HCEC 1CT (cell line): ENCODE measurements at regions not wholly inside any gene's neighbourhood (a gene's known extent, or its start where the extent isn't known, plus 50 kb on each side); places are given as distances from the start of the nearest gene placed in this dataset.

ENCODE experiments used
- DNase-seq: peaks from one replicate; pipeline ENCODE4 v3.0.0-alpha.2; 2017

DNA sequence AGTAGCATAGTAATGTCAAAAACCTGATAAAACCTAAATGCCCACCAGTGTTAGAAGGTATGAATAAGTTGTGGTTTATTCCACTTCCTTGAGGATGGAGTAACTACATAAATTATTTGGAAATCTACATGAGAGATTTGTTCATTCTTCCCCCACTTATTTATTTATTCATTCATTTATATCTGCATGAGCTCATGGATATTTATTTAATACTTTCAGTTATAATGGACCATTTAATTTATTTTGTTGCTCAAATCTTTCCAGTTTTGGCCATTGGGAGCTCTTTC lies 223.8 kb upstream of the S1PR3 start:
- DNase-seq: peak; percentile 51

DNA sequence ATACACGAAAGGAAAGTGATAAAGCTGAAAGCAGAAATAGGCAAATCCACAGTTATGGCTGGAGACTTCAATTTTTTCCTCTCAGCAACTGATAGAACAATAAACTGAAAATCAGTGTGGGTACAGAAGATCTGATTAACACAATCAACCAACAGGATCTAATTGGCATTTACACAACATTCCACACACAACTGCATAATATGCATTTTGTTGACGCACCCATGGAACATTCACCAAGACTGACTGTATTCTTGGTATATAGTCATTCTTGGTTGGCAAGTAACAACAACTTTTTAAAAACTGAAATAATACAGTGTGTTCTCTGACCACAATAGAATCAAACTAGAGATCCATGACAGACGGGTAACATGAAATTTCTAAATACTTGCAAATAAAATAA lies 218.7 kb upstream of the S1PR3 start:
- no peak for DNase-seq

GRCh38 chr9:88773126-88773525 lies 218.1 kb upstream of the S1PR3 start:
- DNase-seq: no peak

GRCh38 chr9:88773627-88774244 lies 217.5 kb upstream of the S1PR3 start:
- DNase-seq: peak; percentile 48

GRCh38 chr9:88775037-88775471 lies 216.2 kb upstream of the S1PR3 start:
- peak; percentile 91 for DNase-seq

DNA sequence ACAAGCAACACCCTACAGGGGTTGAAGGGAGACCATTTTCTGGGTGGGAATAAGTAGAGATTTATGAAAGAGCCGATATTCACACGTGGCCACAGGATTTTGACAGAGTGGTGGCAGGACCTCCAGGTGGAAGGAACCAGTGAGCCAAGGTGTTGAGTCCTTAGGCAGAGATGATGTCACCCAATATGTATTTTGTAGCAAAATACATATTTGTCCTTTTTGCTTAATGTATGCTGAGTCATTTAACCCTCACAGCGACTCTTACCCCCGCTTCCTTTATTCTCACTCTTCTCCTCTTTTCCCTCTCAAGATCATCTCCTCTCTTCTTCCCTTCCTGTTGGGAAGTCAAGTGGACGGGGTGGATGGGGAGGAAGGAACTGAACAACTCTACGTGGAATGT lies 215.7 kb upstream of the S1PR3 start:
- DNase-seq: peak; percentile 73

DNA sequence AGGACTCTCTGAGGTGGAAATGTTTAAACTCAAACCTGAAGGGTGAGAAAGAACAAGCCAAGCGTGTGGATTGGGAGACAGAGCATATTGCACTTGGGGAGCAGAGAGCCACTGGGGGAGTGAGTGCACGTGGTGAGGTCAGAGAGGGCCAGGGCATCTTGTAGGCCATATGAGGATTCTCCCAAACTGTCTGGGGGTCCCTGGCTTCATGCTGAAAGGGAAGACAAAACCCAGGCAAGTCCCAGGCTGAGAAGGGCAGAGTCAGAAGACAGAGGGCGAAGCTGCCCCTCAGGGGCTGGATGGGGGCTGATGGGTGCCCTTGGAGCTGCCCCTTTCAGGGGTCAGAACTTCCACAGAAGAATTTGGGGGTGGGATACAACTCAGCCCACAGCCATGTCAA lies 215.3 kb upstream of the S1PR3 start:
- DNase-seq: no peak

GRCh38 chr9:88776717-88777497 lies 214.4 kb upstream of the S1PR3 start:
- peak; percentile 93 for DNase-seq

DNA sequence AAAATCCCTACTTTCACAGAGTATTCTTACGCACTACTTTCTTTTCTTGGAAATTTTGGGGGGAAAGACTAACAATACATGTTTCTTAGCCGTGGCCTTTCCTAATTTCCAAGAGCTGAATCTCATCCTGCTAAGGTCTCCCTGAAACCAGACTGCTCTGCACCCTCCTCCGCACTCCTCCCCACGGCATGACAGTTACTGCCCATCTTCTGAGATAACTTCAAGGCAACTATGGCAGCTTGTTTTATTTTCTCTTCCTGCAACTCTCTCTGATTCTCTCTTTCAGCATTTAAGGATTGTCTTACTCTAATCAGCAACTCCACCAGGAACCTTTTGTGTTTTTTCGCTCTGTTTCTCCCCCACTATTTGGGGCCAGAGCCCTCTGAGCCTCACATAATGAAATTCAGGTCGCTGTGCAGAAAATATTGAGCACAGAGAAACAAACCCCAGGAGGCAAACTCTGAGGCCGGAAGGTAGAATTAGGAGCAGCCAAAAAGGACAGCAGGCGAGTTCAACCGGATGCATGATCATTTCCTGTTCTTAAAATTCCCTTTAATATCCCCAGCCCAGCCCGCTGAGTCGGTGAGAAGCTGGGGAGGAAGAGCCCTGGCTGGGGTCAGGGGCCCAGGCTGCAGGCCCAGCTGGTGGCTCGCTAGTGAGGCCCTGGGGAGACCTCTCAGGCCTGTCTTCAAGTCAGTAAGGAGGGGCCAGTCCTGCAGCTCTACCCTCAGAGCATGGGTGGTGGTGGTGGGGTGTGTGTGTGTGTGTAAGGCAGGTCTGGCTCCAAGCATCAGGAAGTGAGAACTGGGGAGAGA lies 213.6 kb upstream of the S1PR3 start:
- peak; percentile 29 for DNase-seq

DNA sequence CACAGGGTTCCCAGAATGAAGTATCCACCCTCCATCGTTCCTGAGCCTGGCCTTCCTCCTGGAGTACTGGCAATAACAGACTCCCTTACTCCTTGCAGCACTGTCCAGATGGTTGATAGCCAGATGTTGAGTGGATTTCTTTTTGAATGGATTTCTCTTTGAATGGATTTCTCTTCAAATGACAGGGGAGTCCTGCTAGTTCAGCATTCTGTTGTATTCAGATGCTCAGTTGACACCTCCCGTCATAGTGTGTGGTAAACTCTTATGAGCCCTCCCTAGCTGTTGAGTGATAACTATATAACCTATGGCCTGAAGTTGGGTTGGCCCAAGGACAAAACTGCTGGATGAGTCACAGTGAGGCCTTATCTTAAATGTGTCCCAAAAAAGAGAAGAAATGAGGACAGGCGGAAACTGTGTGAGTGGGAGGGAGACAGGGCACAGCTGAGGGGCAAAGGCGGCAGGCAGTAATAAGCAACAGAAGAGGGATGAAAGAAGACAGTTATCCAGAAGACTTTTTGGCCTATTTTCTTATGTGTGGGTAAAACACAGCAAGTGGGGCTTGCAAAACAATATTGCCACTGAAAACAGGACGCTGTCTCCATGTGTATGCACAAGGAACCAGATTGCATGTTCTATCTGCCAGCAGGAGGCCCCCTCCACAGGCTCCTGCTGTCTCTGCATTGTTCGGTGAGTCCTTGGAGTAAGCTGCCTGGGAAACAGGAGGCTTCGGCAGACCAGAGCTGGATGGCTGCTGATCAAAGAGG lies 209.5 kb upstream of the S1PR3 start:
- peak; percentile 22 for DNase-seq

DNA sequence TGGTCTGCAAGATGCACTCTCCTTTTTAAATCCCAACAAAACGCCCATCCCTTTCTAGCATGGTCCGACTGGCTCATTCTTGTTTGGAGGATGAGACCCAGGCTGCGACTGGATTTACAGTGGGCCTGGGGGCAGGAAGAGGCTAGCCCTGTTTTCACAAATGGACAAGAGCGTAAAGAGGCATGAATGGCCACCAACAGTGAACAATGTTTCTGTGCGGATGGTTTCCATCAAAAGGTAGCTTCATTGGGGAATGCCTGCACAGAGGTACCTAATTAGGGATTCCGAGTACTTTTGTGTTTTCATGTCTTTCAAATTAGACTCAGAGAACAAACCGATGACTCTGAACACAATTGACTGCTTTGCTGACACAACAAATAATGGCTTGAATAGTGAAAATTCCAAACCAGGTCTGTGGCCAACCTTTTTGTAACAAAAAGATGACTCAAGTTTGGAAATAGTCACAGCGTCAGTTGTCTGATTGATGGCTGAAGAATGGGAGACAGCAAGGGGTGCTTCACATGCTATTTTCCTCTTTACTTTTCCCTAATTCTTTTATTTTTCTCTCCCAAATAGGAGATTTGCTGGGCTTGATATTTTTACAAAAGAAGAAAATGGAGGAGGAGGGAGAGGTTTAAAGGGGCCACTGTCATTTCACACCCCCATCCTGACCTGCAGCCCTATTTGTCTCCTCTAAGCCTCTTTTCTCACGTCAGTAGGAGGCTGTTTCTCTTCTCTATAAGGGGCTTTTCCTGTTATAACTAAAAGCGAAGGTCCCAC lies 208.1 kb upstream of the S1PR3 start:
- DNase-seq: peak; percentile 41

- no peak for DNase-seq
These were observed 207.6 kb upstream of the S1PR3 start for GRCh38 chr9:88783711-88784083.

DNA sequence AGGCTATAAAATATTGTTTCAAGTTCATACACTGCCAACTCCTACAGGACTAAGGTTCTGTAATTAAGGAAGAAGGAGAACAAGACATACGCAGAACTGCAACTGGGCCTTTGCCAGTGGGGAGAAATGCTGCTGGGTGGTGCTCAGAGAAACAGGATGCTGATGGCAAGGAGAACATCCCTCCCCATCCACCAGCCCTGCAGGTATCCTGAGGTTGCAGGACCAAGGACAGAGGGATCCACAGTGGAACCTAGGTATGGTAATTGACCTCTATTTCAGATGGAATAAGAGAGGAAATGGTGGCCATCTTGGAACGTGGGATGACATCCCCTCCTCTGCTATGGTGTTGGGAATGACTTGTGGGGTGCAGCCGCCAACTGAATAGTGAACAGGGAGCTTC lies 206.3 kb upstream of the S1PR3 start:
- no peak for DNase-seq

GRCh38 chr9:88786291-88787079 lies 204.8 kb upstream of the S1PR3 start:
- no peak for DNase-seq

GRCh38 chr9:88789785-88790184 lies 201.5 kb upstream of the S1PR3 start:
- peak; percentile 83 for DNase-seq

DNA sequence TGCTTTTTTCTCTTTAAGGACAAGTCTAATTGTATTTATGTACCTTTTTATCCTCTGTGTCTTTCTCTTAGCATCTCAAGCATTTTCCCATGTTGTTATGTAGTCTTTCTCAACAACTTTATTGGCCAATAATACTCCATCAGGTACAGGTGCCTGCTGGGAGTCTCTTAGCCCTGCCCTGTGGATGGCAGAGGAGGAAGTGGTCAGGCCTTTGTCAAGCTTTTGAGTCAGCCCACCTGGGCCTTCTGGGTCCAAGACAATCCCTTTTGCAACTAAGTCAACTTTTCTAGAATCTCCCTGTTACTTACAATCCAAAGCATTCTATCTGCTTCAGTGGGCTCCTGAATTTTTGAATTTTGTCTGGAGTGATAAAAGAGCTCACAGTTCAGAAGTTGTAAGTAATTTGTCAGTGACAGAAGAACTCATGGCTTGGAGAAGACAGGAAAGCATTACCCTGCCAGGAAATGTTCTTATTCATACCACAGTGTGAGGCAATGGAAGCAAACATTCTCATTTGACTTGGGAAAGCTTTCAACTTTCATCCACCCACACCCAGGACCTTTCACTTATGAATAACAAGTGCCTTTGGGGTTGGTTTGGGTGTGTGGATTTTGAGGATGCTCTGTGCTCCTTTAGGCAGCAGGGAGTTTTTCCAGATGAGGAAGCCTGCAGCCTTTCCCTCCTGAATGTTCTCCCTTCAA lies 200.0 kb upstream of the S1PR3 start:
- peak; percentile 83 for DNase-seq

- DNase-seq: no peak
These were observed 198.8 kb upstream of the S1PR3 start for GRCh38 chr9:88792502-88792901.

- no peak for DNase-seq
These were observed 197.2 kb upstream of the S1PR3 start for GRCh38 chr9:88794100-88794499.

- DNase-seq: no peak
These were observed 194.3 kb upstream of the S1PR3 start for GRCh38 chr9:88796947-88797346.

GRCh38 chr9:88798476-88798875 lies 192.8 kb upstream of the S1PR3 start:
- DNase-seq: no peak
